ENCODE measurements at regions not wholly inside any gene's neighbourhood (a gene's known extent, or its start where the extent isn't known, plus 50 kb on each side); places are given as distances from the start of the nearest gene placed in this dataset.
"Not testable (repeated sequence)": the region's sequence is repeated elsewhere in the genome, so short reads cannot be mapped to it uniquely, and the experiment has no call there.

DNA sequence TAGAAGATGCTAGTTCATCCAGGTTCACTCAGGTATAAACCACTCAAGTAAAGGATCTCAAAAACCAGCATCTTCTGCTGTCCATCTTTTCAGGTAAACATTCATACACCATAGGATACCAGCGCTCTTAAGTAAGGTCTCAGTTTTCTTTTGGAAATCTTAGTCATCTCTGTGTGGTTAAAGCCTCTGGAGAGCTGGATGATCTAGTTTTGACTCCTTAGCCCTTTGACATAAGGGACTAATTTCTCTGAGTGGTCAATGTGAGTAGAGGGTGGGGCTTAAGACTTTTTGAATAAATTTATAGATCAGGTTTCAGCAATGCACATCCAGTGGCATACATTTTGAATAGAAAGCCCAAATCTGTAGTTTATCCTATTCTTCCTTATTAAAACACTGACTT, 92.3 kb downstream of the CTH start:
- Mint-ChIP-seq H3K36me3 (ENCODE audit: low read depth) (no peaks in the 10 kb centered on the region), H3K9me3 (no peaks in the 10 kb centered on the region), H3K4me3 (no peak overlapping the region), H3K27ac (no peak overlapping the region), H3K4me1 (no peaks in the 10 kb centered on the region), H3K27me3 (ENCODE audit: low read depth, poor library complexity) (peaks cover 17% of the 10 kb centered on the region)
- DNase-seq: no peak
- TF ChIP-seq, protein P1, sequence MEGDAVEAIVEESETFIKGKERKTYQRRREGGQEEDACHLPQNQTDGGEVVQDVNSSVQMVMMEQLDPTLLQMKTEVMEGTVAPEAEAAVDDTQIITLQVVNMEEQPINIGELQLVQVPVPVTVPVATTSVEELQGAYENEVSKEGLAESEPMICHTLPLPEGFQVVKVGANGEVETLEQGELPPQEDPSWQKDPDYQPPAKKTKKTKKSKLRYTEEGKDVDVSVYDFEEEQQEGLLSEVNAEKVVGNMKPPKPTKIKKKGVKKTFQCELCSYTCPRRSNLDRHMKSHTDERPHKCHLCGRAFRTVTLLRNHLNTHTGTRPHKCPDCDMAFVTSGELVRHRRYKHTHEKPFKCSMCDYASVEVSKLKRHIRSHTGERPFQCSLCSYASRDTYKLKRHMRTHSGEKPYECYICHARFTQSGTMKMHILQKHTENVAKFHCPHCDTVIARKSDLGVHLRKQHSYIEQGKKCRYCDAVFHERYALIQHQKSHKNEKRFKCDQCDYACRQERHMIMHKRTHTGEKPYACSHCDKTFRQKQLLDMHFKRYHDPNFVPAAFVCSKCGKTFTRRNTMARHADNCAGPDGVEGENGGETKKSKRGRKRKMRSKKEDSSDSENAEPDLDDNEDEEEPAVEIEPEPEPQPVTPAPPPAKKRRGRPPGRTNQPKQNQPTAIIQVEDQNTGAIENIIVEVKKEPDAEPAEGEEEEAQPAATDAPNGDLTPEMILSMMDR (IDR thresholded peaks at IDR 0.05): no peak

DNA sequence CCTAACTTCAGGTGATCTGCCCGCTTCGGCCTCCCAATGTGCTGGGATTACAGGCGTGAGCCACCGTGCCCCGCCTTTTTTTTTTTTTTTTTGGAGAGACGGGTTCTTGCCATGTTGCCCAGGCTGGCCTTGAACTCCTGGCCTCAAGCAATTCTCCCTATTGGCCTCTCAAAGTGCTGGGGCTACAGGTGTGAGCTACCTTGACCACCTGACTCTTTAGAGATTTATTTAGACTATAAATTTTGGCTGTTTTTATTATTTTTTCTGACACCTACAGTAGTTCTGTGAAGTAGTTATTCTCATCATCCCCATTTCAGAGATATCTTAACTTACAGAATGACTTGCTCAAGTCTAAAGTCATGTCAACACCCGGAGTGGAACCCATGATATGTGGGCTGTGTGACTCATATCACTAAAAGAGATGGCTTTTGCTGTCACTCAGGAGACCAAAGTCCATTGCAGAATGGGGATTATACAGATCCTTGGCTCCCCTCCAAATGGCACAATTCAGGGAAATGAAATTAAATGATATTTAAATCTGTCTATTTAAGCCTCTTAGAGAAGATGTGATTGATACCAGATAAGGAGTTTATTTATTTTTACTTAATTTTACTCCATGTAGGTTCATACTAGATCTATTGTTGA, 93.2 kb downstream of the CTH start:
- no peaks in the 10 kb centered on the region for H3K4me1 Mint-ChIP-seq
- no peak for DNase-seq
- TF ChIP-seq, protein P1 (IDR thresholded peaks at IDR 0.05): no peak
- no peak overlapping the region for H3K27ac Mint-ChIP-seq
- peaks cover 17% of the 10 kb centered on the region for H3K27me3 Mint-ChIP-seq (ENCODE audit: low read depth, poor library complexity)
- no peak overlapping the region for H3K4me3 Mint-ChIP-seq
- H3K9me3 Mint-ChIP-seq: no peaks in the 10 kb centered on the region
- no peaks in the 10 kb centered on the region for H3K36me3 Mint-ChIP-seq (ENCODE audit: low read depth)

DNA sequence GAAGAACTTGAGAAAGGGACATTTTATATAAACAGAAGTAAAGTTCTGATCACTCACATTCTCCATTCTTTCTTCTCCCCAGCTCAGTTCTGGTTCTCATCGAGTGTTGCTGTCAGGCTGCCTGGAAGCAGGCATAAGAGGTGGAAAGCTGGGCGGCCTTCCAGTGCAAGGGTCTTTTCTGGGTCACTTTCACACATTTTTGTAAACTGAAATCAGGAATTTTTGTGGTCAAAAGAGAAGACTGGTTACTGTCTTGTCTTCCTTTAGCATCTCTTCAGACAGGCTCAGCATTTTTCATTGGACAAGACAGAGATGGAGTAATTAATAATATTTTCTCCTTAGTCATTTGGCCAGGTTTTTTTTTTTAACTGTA, 93.7 kb downstream of the CTH start:
- TF ChIP-seq, protein P1 (IDR thresholded peaks at IDR 0.05): no peak
- H3K27me3 Mint-ChIP-seq (ENCODE audit: low read depth, poor library complexity): peaks cover 17% of the 10 kb centered on the region
- peaks cover 1% of the 10 kb centered on the region for H3K4me1 Mint-ChIP-seq
- H3K9me3 Mint-ChIP-seq: no peaks in the 10 kb centered on the region
- DNase-seq: no peak
- no peak overlapping the region for H3K27ac Mint-ChIP-seq
- H3K4me3 Mint-ChIP-seq: no peak overlapping the region
- no peaks in the 10 kb centered on the region for H3K36me3 Mint-ChIP-seq (ENCODE audit: low read depth)

DNA sequence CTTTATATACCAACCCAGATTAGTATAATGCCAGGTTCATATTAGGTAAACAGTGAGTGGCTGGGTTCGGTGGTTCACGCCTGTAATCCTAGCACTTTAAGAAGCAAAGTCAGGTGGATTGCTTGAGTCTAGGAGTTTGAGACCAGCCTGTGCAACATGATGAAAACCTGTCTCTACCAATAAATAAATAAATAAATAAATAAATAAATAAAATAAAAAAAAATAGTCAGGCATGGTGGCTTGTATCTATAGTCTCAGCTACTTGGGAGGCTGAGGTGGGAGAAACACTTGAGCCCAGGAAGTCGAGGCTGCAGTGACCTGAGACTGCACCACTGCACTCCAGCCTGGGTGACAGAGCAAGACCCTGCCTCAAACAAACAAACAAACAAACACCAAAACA, 96.9 kb downstream of the CTH start:
- H3K4me1 Mint-ChIP-seq; H3K4me3 Mint-ChIP-seq; H3K36me3 Mint-ChIP-seq (ENCODE audit: low read depth); H3K27ac Mint-ChIP-seq; DNase-seq; H3K9me3 Mint-ChIP-seq: not testable (repeated sequence)
- peaks cover 10% of the 10 kb centered on the region for H3K27me3 Mint-ChIP-seq (ENCODE audit: low read depth, poor library complexity)

DNA sequence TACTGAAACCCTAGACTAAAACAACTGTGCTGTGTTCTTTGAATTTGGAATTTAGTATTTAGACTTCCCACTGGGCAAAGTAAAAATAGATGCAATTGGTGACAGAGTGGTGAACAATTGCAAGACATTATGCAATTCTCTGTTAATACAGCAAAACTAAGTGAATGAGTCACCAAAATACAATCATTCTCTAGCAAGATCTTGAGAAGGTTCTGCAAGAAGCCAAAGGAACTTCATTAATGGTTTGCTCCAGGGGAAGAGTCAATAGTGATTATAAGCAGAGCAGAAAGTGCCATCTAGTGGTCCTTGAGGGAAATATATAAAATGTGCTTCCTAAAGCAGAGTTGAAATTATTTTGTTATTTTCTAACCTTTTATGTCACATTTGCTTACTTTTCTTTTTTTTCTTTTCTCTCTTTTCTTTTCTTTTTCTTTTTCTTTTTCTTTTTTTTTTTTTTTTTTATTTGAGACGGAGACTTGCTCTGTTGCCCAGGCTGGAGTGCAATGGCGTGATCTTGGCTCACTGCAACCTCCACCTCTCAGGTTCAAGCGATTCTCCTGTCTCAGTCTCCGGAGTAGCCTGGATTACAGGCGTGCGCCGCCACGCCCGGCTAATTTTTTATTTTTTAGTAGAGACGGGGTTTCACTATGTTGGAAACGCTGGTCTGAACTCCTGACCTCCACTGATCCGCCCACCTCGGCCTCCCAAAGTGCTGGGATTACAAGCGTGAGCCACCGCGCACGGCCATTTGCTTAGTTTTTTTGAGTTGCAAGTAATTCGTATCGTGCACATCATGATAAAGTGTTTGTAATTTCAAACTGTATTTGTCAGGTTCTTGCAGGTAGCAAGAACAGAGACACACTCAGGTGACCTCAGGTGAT, 99.2 kb downstream of the CTH start:
- Mint-ChIP-seq H3K27ac (no peak overlapping the region), H3K36me3 (ENCODE audit: low read depth) (no peaks in the 10 kb centered on the region), H3K4me3 (no peak overlapping the region), H3K27me3 (ENCODE audit: low read depth, poor library complexity) (no peaks in the 10 kb centered on the region), H3K4me1 (peaks cover 5% of the 10 kb centered on the region), H3K9me3 (no peaks in the 10 kb centered on the region)
- TF ChIP-seq, protein P1 (IDR thresholded peaks at IDR 0.05): peak; percentile 69
- no peak for DNase-seq

DNA sequence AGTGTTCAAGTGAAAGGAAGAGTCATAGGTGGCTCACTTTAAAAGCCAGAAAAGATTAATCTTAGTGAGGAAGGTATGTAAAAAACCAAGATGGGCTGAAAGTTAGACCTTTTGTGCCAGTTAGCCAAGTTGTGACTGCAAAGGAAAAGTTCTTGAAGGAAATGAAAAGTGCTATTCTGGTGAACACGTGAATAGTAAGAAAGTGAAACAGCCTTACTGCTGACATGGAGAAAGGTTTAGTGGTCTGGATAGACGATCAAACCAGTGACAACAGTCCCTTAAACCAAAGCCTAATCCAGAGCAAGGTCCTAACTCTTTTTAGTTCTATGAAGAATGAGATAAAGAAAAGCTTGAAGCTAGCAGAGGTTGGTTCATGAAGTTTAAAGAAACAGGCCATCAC, 106.4 kb downstream of the CTH start:
- Mint-ChIP-seq H3K4me1 (no peaks in the 10 kb centered on the region), H3K4me3 (no peak overlapping the region), H3K36me3 (ENCODE audit: low read depth) (no peaks in the 10 kb centered on the region), H3K27me3 (ENCODE audit: low read depth, poor library complexity) (peaks cover 4% of the 10 kb centered on the region), H3K9me3 (no peaks in the 10 kb centered on the region), H3K27ac (no peak overlapping the region)
- no peak for DNase-seq
- TF ChIP-seq, protein P1 (IDR thresholded peaks at IDR 0.05): no peak

Data from nephron progenitor cell (in vitro differentiated cells).